IMR-90 (cell line): ENCODE measurements at regions not wholly inside any gene's neighbourhood (a gene's known extent, or its start where the extent isn't known, plus 50 kb on each side); places are given as distances from the start of the nearest gene placed in this dataset.
A peak's percentile ranks its signal among the peaks of the same experiment; 100 is the strongest.

Source experiments
- ATAC-seq: fragments of 200-7000 bp; cut with Tn5 transposase; 2 replicates; pipeline ENCODE4 v1.9.1; 2020; ENCODE audit warnings: low read depth, mild to moderate bottlenecking, moderate library complexity
- BruUV-seq: library from RNA; stranded (reverse); fragments of 400-500 nt; replicated peaks from 2 replicates; lab custom pipeline; 2021; lab: Mats Ljungman, UMichigan
- CTCF ChIA-PET: fragments of 300-600 bp; formaldehyde crosslinking; extraction: SDS; loops from one replicate; lab custom pipeline; 2021; ENCODE audit warnings: antibody characterized with exemption; lab: Yijun Ruan, JAX
- POLR2A ChIA-PET: fragments of 300-600 bp; sonication (Branson Sonifier 250); formaldehyde crosslinking; loops from one replicate; lab custom pipeline; 2022; ENCODE audit warnings: antibody characterized with exemption; ENCODE audit not compliant: unreplicated experiment; lab: Charles Lee
- DNase-seq: peaks from one replicate; pipeline ENCODE4 v3.0.0; 2013
- H2AFZ ChIP-seq: replicated peaks from 2 replicates; pipeline ENCODE3; 2013; ENCODE audit warnings: low read length, mild to moderate bottlenecking; ENCODE audit not compliant: poor library complexity
- H2AK5ac ChIP-seq: 2 replicates; pipeline ENCODE4 v1.6.1; 2013; ENCODE audit warnings: low read depth, low read length, inconsistent platforms
- H2AK9ac ChIP-seq: replicated peaks from 2 replicates; pipeline ENCODE3; 2013; ENCODE audit warnings: mild to moderate bottlenecking, low read depth, low read length, moderate library complexity; ENCODE audit not compliant: poor library complexity
- H2BK120ac ChIP-seq: 2 replicates; pipeline ENCODE4 v1.6.1; 2013; ENCODE audit warnings: low read depth, low read length, inconsistent platforms
- H2BK15ac ChIP-seq: 3 replicates; pipeline ENCODE4 v1.6.1; 2013; ENCODE audit warnings: low read depth, low read length, inconsistent platforms
- H2BK20ac ChIP-seq: 2 replicates; pipeline ENCODE4 v1.6.1; 2013; ENCODE audit warnings: low read depth, mild to moderate bottlenecking, inconsistent platforms, low read length, moderate library complexity
- H2BK5ac ChIP-seq: 2 replicates; pipeline ENCODE4 v1.6.1; 2013; ENCODE audit warnings: mild to moderate bottlenecking, low read depth, low read length, inconsistent platforms; ENCODE audit not compliant: poor library complexity, severe bottlenecking
- H3K14ac ChIP-seq: replicated peaks from 2 replicates; pipeline ENCODE4 v1.6.1; 2013; ENCODE audit warnings: low read depth, low read length, inconsistent platforms
- H3K18ac ChIP-seq: 2 replicates; pipeline ENCODE4 v1.6.1; 2013; ENCODE audit warnings: low read depth, low read length, control low read depth
- H3K23ac ChIP-seq: 2 replicates; pipeline ENCODE4 v1.6.1; 2013; ENCODE audit warnings: low read depth, low read length, inconsistent platforms
- H3K27ac ChIP-seq: 2 replicates; pipeline ENCODE4 v1.5.1; 2013; ENCODE audit warnings: mild to moderate bottlenecking, control low read depth, low read length; ENCODE audit not compliant: insufficient read depth
- H3K27me3 ChIP-seq: 2 replicates; pipeline ENCODE4 v1.6.1; 2013; ENCODE audit warnings: low read length; ENCODE audit not compliant: control insufficient read depth, insufficient read depth
- H3K36me3 ChIP-seq: 2 replicates; pipeline ENCODE4 v1.6.1; 2013; ENCODE audit warnings: low read length, mixed read lengths; ENCODE audit not compliant: control insufficient read depth, insufficient read depth
- H3K4ac ChIP-seq: 2 replicates; pipeline ENCODE4 v1.6.1; 2013; ENCODE audit warnings: low read depth, low read length, inconsistent platforms
- H3K4me1 ChIP-seq: 2 replicates; pipeline ENCODE4 v1.6.1; 2013; ENCODE audit warnings: low read length, mixed read lengths; ENCODE audit not compliant: control insufficient read depth, insufficient read depth
- H3K4me2 ChIP-seq: 2 replicates; pipeline ENCODE4 v1.6.1; 2013; ENCODE audit warnings: low read depth, mild to moderate bottlenecking, control low read depth, low read length, moderate library complexity
- H3K4me3 ChIP-seq: 2 replicates; pipeline ENCODE4 v1.5.1; 2013; ENCODE audit warnings: low read depth, mild to moderate bottlenecking, control low read depth, low read length, moderate library complexity; ENCODE audit not compliant: insufficient read depth
- H3K56ac ChIP-seq: 2 replicates; pipeline ENCODE4 v1.6.1; 2013; ENCODE audit warnings: low read length, inconsistent platforms; ENCODE audit not compliant: insufficient read depth; ENCODE audit errors: extremely low read depth
- H3K79me1 ChIP-seq, 2 experiments: 2 replicates each; pipeline ENCODE4 v1.6.1; 2013; ENCODE audit warnings: low read length in 2 of 2, inconsistent platforms in 1 of 2, low read depth in 1 of 2
- H3K9ac ChIP-seq: 2 replicates; pipeline ENCODE4 v1.6.1; 2013; ENCODE audit warnings: low read depth, low read length, control low read depth
- H3K9me1 ChIP-seq: 2 replicates; pipeline ENCODE4 v1.6.1; 2013; ENCODE audit warnings: low read length, inconsistent platforms; ENCODE audit not compliant: insufficient read depth
- H3K9me3 ChIP-seq: 2 replicates; pipeline ENCODE4 v1.6.1; 2013; ENCODE audit warnings: low read length; ENCODE audit not compliant: control insufficient read depth, insufficient read depth
- H4K20me1 ChIP-seq: 2 replicates; pipeline ENCODE4 v1.6.1; 2013; ENCODE audit warnings: low read length, inconsistent platforms; ENCODE audit not compliant: insufficient read depth
- H4K5ac ChIP-seq: 2 replicates; pipeline ENCODE4 v1.6.1; 2013; ENCODE audit warnings: mild to moderate bottlenecking, low read depth, low read length, control low read depth
- H4K8ac ChIP-seq, 2 experiments: 2 replicates each; pipeline ENCODE4 v1.6.1; 2013; ENCODE audit warnings: low read depth in 2 of 2, low read length in 2 of 2, control low read depth in 1 of 2, inconsistent platforms in 1 of 2
- H4K91ac ChIP-seq: 2 replicates; pipeline ENCODE4 v1.6.1; 2013; ENCODE audit warnings: low read depth, low read length, inconsistent platforms; ENCODE audit not compliant: insufficient read depth
- BHLHE40 ChIP-seq: fragments of 150-350 bp; IDR thresholded peaks from 2 replicates; pipeline ENCODE4 v1.6.1; 2016; ENCODE audit warnings: mild to moderate bottlenecking, low read depth, low read length
- CHD1 ChIP-seq: IDR thresholded peaks from 2 replicates; pipeline ENCODE4 v1.6.1; 2012; ENCODE audit warnings: low read depth, low read length, improper control_type of control experiment
- ELK1 ChIP-seq: fragments of 150-350 bp; IDR thresholded peaks from 2 replicates; pipeline ENCODE4 v1.6.1; 2016; ENCODE audit warnings: low read depth, mild to moderate bottlenecking, low read length, moderate library complexity, borderline replicate concordance
- FOS ChIP-seq: fragments of 150-350 bp; IDR thresholded peaks from 2 replicates; pipeline ENCODE4 v1.6.1; 2016; ENCODE audit warnings: low read depth, low read length
- MAFK ChIP-seq: IDR thresholded peaks from 2 replicates; pipeline ENCODE4 v1.6.1; 2012; ENCODE audit warnings: low read depth, low read length, improper control_type of control experiment
- MAZ ChIP-seq: IDR thresholded peaks from 2 replicates; pipeline ENCODE4 v1.6.1; 2012; ENCODE audit warnings: low read depth, mild to moderate bottlenecking, low read length, improper control_type of control experiment, moderate library complexity, borderline replicate concordance
- MXI1 ChIP-seq: IDR thresholded peaks from 2 replicates; pipeline ENCODE4 v1.6.1; 2012; ENCODE audit warnings: low read depth, mild to moderate bottlenecking, low read length, moderate library complexity, borderline replicate concordance
- NFE2L2 ChIP-seq: fragments of 150-350 bp; IDR thresholded peaks from 2 replicates; pipeline ENCODE4 v1.6.1; 2016; ENCODE audit warnings: low read depth, mild to moderate bottlenecking, low read length
- POLR2A ChIP-seq: IDR thresholded peaks from 2 replicates; pipeline ENCODE4 v1.6.1; 2012; ENCODE audit warnings: mild to moderate bottlenecking, low read depth, low read length
- RAD21 ChIP-seq: IDR thresholded peaks from 2 replicates; pipeline ENCODE4 v1.6.1; 2012; ENCODE audit warnings: low read length, improper control_type of control experiment
- RCOR1 ChIP-seq: IDR thresholded peaks from 2 replicates; pipeline ENCODE4 v1.6.1; 2012; ENCODE audit warnings: mild to moderate bottlenecking, low read length, improper control_type of control experiment; ENCODE audit not compliant: insufficient replicate concordance
- RFX5 ChIP-seq: IDR thresholded peaks from 2 replicates; pipeline ENCODE4 v1.8.0; 2012; ENCODE audit warnings: low read depth, mild to moderate bottlenecking, low read length, moderate library complexity
- WGBS, 2 experiments: methylation state at CpG; one replicate each; pipeline versions ENCODE4 v1.1.5 to v1.1.7; 2013; ENCODE audit warnings: missing lambda C conversion rate in 2 of 2; ENCODE audit not compliant: insufficient read length in 1 of 2; ENCODE audit errors: extremely low coverage in 2 of 2; 5-methylcytosine and 5-hydroxymethylcytosine counted together
- dilution Hi-C: fragments of 300-500 bp; cut with HindIII; formaldehyde crosslinking; loops from one replicate; pipeline ENCODE4 v1.14.3; 2018; ENCODE audit warnings: low sequenced_read_pairs; ENCODE audit not compliant: unreplicated experiment
- in situ Hi-C: fragments of 300-500 bp; cut with MboI; formaldehyde crosslinking; loops from 3 replicates; pipeline ENCODE4 v1.14.3; 2019; ENCODE audit warnings: low sequenced_read_pairs, inconsistent platforms, mixed read lengths
- intact Hi-C: fragments of 100-400 bp; cut with micrococcal nuclease; formaldehyde crosslinking; loops from 2 replicates; pipeline ENCODE4 v1.10.0; 2022
- TF ChIP-seq, protein P1 (sequence below): conservative IDR thresholded peaks from 2 replicates; pipeline ENCODE4 v1.5.1; 2012; ENCODE audit warnings: mild to moderate bottlenecking, low read depth, low read length, improper control_type of control experiment

- peak overlapping the region; percentile 79 for H2AK5ac ChIP-seq
- peak overlapping the region; percentile 36; the same call in 1 of the 2 replicates for H3K18ac ChIP-seq
- peak overlapping the region; percentile 73 for H3K27ac ChIP-seq
- intact Hi-C loops = loop anchor here (2.0 kb wide), 1 partner anchor 109 kb away; the partner anchor contains the start of gene RND3
- no peak overlapping the region for H2AFZ ChIP-seq
- H4K91ac ChIP-seq = peak overlapping the region; percentile 97
- no peaks in the 10 kb centered on the region for H4K20me1 ChIP-seq
- peaks cover 11 to 24% of the 10 kb centered on the region in 2 experiments; a peak in 3 of 4 replicates for H3K79me1 ChIP-seq
- peak overlapping the region; percentile 20; the same call in 1 of the 2 replicates for H3K4me2 ChIP-seq
- peak overlapping the region; percentile 45; the same call in 1 of the 2 replicates for H3K56ac ChIP-seq
- peak overlapping the region; percentile 78; the same call in 1 of the 2 replicates for H3K23ac ChIP-seq
- peaks cover 3% of the 10 kb centered on the region; the same call in 1 of the 2 replicates for H3K9me1 ChIP-seq
- H3K4ac ChIP-seq = peak overlapping the region; percentile 88
- no peak overlapping the region for H2AK9ac ChIP-seq
- CTCF ChIA-PET = interaction anchor here (0.8 kb wide), 1 partner anchor 68 kb away, joined by 5 read pairs; no protein-coding TSS in a partner anchor
- WGBS, 2 experiments = no CpG with 5 or more reads among the region's 4 CpGs
- H3K14ac ChIP-seq = peak overlapping the region; percentile 57
- no peak overlapping the region for H3K4me3 ChIP-seq
- H3K36me3 ChIP-seq = no peaks in the 10 kb centered on the region
- H2BK5ac ChIP-seq = peak overlapping the region; percentile 90
- dilution Hi-C loops = no loop called here
- TF ChIP-seq RAD21 (no peak), RCOR1 (no peak), MAZ (no peak), RFX5 (no peak), FOS (no peak), CHD1 (no peak), ELK1 (no peak), POLR2A (no peak), MAFK (no peak), MXI1 (no peak), BHLHE40 (no peak), NFE2L2 (no peak)
- TF ChIP-seq, protein P1, sequence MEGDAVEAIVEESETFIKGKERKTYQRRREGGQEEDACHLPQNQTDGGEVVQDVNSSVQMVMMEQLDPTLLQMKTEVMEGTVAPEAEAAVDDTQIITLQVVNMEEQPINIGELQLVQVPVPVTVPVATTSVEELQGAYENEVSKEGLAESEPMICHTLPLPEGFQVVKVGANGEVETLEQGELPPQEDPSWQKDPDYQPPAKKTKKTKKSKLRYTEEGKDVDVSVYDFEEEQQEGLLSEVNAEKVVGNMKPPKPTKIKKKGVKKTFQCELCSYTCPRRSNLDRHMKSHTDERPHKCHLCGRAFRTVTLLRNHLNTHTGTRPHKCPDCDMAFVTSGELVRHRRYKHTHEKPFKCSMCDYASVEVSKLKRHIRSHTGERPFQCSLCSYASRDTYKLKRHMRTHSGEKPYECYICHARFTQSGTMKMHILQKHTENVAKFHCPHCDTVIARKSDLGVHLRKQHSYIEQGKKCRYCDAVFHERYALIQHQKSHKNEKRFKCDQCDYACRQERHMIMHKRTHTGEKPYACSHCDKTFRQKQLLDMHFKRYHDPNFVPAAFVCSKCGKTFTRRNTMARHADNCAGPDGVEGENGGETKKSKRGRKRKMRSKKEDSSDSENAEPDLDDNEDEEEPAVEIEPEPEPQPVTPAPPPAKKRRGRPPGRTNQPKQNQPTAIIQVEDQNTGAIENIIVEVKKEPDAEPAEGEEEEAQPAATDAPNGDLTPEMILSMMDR = no peak
- H2BK120ac ChIP-seq = peak overlapping the region; percentile 96
- H2BK15ac ChIP-seq = peak overlapping the region; percentile 79; the same call in 2 of the 3 replicates
- BruUV-seq = TSS peak; percentile 87
- peak; percentile 64 for ATAC-seq
- H3K27me3 ChIP-seq = no peaks in the 10 kb centered on the region
- H4K8ac ChIP-seq = peak overlapping the region; percentile 48 to 93; a peak in 3 of 4 replicates
- peaks cover 17% of the 10 kb centered on the region for H3K4me1 ChIP-seq
- H4K5ac ChIP-seq = peak overlapping the region; percentile 43
- peak overlapping the region; percentile 93 for H2BK20ac ChIP-seq
- in situ Hi-C loops = no loop called here
- peak; percentile 68 for DNase-seq
- H3K9me3 ChIP-seq = no peaks in the 10 kb centered on the region
- H3K9ac ChIP-seq = peak overlapping the region; percentile 20
- POLR2A ChIA-PET = interaction anchor here (0.7 to 2.0 kb wide), 5 partner anchors 14 to 277 kb away, joined by 3 to 12 read pairs (median 5); no protein-coding TSS in a partner anchor
Observed at GRCh38 chr2:150595803-150596470, 108.5 kb upstream of the RND3 start.
